HG03565 (cell line): ENCODE measurements at regions not wholly inside any gene's neighbourhood (a gene's known extent, or its start where the extent isn't known, plus 50 kb on each side); places are given as distances from the start of the nearest gene placed in this dataset.
"Not testable (repeated sequence)": the region's sequence is repeated elsewhere in the genome, so short reads cannot be mapped to it uniquely, and the experiment has no call there.

Experiments used
- ATAC-seq: cut with Tn5 transposase; IDR thresholded peaks from one replicate; pipeline ENCODE4 v1.9.1; 2021; ENCODE audit warnings: mild to moderate bottlenecking, moderate library complexity; ENCODE audit not compliant: unreplicated experiment

DNA sequence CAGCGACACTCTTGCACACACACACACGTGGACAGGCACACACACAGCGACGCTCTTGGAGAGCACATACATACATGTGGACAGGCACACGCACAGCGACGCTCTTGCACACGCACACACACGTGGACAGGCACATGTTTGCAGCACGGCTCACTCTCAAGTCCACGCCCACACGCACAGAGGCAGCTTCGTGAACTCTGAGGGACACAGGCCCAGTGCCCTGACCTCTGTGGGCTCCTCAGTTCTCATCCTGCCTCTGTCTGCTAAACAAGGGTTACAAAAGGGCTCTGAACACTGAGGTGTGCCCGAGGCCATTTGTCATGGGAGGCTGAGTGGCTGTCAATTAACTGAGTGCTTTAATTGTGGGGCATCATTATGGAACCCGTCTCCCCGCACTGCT lies 558.8 kb upstream of the ADAMTS16 start:
- ATAC-seq = no peak

DNA sequence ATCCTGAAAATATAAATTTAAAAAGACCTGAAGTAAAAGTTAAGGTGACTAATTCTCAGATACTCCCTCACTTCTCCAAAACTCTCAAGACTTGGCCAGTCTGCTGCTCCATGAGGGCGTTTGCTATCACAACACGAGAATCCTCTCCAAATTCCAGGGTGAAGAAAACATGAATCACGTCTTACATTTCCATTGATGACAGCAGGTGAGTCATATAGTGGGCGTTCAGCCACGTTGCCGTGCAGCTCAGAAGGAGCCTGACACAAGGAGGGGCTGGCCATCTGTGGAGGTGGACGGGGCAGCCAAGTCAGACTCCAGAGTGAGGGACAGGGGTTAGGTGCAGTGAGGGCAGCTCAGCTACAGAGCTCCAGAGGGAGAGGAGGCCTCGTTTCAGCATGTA lies 555.1 kb upstream of the ADAMTS16 start:
- no peak for ATAC-seq

DNA sequence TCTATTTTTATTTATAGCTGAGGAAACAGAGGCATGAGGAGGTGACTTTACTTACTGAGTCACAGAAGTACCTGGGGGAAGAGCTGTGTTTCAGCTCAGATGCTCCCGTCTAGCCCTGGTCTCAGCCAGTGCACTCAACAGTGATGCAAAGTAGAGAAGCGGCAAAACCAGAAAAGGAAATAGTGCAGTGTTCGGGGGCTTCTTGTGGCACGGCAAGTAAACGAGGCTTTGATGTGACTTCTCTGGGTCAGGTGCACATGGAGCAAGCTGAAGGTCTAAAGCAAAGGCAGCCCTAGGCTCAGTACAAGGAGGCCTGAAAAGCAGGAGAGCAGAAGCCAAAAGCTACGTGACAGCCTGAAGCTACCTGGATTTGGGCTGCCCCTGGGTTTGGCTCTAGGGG lies 526.7 kb upstream of the ADAMTS16 start:
- ATAC-seq = no peak

DNA sequence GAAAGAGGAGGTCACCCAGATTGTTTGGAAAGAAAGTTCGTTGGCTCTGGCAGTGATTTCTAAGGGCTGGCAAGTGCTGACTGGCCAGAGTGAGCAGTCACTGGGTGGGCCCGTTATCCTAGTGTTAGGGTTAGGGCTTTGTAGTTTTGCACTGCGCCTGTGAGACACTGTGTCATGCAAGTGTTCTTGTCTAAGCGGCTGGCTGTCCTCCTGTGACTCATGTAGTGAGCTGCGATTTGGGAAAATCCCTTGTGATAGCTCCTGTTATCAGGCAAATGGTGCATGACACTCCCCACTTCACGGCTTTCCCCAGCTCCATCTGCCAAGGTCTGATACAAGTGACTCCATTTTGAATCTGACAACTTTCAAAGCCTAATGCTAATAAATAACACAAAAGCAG lies 526.0 kb upstream of the ADAMTS16 start:
- ATAC-seq = no peak

DNA sequence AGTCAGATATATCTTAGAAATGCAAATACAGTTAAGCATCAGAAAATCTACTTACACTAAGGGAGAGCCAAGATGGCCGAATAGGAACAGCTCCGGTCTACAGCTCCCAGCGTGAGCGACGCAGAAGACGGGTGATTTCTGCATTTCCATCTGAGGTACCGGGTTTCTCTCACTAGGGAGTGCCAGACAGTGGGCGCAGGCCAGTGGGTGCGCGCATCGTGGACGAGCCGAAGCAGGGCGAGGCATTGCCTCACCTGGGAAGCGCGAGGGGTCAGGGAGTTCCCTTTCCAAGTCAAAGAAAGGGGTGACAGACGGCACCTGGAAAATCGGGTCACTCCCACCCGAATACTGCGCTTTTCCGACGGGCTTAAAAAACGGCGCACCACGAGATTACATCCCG lies 524.8 kb upstream of the ADAMTS16 start:
- ATAC-seq = not testable (repeated sequence)

DNA sequence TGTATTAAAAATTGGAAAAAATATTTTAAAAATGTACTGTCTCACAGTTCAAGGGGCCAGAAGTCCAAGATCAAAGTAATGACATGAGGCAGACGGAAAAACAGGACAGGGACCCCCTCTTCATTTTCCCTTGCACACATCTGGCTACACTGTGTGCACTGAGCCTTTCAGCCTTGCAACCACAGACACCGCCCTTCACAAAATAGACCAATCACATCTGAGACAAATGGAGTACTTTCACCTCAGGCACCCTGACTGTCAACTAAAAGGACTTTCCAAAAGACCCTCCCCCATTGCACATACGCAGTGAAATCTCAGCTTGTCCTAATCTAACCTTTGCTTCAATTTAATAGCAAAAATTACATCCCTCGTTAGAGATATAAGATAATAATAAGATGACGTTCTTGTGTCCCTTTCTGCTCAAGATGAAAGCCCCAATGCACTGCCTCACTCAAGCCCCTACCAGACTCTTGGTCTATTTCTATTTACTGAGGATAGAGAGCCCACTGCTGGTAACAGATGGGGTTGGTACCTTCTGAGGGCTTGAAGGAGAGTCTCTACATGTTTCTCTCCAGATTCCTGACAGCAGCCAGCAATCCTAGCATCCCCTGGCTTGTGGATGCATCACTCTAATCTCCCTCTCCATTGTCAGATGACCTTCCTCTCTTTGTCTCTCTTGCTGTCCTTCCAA lies 514.8 kb upstream of the ADAMTS16 start:
- no peak for ATAC-seq

DNA sequence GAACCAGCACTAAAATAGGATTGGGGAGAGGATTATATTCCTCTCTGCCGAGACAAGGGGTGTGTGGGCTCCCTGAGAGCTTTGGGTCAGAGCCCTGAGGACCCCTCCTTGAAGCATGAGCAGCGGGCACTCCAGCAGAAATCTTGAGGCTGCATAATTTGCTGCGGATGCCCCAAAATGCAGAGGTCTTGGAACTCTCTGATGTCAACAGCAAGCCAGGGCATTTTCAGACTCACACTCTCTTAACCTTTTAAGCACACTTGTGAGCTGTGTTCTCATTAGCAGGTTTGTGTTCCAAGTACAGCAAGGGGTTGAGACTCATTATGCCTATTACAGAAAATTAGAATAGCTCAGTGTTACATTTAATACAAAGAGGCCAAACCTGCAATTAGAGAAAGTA lies 513.0 kb upstream of the ADAMTS16 start:
- no peak for ATAC-seq

DNA sequence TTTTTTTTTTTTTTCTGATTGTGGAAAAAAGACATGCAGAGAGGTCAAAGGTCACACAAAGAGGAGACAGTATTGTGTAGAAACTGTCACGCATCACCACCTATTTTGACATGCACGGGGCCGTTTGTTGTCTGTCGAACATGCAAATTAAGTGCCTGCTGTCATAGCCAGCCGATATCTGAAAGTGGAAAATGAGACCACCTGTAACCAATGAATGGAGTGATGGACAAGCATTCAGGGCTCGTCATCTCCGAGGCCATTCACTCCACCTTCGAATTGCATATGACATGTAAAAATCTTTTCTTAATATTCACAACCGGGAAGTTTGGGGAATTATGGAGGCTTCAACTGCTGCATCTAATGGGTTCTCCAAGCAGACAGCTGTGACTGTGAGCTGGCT lies 512.2 kb upstream of the ADAMTS16 start:
- ATAC-seq = no peak

DNA sequence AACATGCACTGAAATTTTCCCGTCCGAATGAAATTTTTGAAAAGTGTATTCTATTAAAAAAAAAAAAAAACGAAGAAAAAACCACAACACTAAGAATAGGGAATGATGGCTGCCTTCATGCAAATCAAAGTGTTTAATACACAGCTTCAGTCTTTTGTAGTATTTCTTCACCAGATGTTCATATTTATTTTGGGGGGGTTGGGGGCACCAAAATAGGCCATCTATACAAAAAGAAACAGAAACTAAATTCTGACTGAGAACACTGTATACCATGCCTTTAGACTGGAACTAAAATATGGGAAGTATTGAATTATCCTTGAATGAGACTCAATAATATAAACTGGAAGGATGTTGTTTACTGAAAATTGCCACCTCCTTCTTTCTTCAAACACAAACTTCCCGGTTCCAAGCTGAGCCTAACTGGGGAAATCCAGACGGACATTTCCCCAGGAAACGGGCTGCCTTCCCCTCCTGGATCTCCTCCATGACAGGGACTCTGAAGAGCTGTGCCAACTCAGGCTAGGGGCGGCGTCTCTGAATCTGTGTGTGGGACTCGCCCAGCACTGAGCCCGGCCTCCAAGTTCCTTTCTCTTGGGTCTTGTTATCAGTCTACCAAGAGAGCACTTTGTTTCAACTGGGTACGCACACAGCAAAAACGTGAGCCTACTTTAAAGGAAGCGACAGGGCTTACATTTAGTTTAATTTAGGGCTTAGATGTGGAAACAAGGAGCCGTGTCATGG lies 511.3 kb upstream of the ADAMTS16 start:
- ATAC-seq = no peak

DNA sequence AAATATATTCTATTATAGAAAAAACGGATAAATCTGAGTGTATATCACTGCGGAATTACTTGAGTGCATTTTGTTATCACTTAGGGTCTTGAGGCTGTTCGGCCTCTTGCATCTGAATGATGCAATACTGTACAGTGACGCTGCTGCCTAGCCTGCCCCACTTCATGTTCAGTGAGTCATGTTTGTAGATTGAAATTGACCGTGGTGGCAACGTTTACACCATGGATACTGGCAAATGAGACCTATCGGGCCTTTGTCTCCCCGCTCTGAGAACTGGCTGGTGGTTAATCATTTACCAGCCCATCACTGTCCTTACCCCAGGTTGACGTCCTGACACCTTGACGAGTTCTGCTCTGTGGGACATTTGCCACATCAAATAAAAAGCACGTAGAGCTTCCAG lies 510.1 kb upstream of the ADAMTS16 start:
- no peak for ATAC-seq

DNA sequence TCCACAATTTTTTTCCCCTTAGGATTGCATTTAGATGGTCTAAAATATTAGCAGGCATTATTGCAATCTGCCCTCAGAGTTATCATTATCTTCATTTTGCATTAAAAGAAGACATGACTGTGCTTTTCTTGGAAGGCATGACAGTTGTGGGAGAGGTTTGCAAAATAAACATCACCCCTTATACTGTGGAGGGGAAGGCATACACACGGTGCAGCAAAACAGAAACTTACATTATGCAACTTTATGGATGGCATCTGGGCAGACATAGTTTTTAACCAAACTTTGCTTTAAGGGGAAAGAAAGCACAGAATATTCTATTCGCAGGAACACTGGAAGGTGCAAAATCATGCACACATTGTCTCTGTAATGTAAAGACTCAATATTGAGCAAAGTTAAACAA lies 505.8 kb upstream of the ADAMTS16 start:
- ATAC-seq = no peak

DNA sequence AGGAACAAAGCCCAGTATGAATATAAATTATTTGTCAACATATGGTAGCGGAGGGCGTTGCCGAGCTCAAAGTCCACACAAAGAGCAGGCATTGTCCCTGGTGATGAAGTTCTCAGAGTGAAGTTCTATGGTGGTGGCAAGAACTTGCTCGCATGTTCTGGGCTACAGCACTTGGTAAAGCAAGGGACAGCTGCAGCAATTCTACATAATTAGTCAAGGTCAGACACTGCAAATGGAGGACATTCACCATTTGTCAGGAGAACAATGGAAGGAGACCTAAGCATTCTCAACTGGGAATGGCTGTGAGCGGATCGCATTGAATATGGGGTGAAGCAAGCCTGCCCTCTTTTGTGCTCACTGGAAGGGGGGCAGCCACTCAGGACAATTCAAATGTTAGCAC lies 503.8 kb upstream of the ADAMTS16 start:
- no peak for ATAC-seq

DNA sequence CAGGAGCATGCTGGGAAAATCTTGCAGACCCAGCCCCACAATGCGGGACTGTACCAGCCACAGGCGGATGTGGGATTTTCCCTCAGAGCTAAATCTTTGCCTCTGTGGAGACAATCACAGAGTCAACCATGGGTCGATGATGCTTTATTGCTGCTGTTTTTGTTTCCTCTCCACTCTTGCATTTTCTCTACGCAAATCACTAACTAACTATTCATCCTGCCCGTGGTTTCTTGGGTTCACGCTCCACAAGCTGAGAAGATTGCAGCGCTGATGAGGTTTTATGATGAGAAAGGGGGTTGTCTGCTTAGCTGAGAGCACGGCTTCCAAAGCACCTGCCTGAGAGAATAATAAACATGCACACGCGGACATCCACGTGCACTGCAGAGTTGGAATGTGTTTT lies 500.2 kb upstream of the ADAMTS16 start:
- ATAC-seq = no peak

DNA sequence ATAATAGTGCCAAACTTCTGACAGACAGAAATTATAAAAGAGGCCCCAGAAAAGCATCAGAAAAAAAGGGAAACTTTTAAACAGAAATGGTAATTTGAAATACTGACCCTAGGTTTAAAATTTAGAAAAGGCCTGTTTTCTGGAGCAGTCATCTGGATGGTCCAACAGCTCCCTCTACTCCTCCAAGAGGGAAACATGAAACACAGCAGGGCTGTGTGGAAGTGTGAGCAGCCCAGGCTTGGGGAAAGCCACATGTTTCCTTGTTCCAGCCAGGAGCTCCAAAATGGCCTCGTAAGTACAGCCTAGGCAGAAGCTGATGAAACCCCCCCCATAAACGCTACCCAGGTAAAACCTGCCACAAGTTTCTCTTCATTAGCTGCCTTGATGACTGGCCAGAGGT lies 499.3 kb upstream of the ADAMTS16 start:
- no peak for ATAC-seq

DNA sequence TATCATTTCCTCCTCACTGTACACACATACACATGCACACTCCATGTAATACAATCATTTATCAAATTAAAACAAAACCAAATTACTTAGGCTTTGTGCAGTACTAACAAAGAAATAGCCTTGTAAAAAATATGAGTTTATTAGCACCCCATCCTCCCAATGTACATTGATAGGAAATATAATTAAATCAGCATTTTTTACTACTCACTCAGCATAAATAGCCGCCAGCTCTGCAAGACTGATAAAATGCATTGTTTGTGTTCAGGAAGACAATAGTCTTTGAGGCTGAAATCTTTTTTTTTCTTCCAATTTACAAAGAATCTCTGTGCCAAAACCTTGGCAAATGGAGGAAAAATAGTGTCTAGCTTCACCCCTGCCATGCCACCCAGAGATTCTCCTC lies 497.6 kb upstream of the ADAMTS16 start:
- no peak for ATAC-seq

DNA sequence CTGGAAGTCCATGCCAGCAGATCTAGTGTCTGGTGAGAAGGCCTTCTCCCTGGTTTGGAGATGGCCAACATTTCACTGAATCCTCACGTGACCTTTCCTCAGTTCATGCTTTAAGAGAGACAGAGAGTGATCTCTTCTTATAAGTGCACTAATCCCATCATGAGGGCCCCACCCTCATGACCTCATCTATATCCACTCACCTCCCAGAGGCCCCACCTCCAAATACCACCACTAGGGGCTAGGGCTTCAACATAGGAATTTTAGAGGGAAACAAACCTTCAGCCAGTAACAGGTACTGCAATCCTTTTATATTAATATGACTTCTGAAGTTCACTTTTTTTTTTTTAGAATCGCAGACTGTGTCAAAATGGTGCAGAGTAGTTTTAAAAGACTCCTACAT lies 496.9 kb upstream of the ADAMTS16 start:
- no peak for ATAC-seq

DNA sequence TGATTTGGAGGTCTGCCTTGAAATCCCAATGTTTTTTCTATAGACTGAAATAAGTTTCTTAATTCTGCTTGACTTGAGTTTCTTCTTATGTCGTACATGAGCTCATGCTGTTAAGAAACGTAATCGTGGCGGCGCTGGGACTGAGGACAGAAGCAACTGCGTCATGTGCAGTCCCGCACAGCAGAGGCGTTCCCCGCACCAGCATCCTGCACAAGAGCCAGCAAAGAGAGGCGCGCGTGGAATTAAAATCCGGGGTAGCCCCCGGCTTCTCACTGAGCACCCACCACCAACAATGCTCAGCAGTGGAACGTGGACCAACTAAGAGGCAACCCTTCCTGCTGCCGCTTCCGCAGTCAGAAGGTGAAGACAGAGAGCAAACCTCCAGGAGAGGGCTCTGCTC lies 496.2 kb upstream of the ADAMTS16 start:
- no peak for ATAC-seq

DNA sequence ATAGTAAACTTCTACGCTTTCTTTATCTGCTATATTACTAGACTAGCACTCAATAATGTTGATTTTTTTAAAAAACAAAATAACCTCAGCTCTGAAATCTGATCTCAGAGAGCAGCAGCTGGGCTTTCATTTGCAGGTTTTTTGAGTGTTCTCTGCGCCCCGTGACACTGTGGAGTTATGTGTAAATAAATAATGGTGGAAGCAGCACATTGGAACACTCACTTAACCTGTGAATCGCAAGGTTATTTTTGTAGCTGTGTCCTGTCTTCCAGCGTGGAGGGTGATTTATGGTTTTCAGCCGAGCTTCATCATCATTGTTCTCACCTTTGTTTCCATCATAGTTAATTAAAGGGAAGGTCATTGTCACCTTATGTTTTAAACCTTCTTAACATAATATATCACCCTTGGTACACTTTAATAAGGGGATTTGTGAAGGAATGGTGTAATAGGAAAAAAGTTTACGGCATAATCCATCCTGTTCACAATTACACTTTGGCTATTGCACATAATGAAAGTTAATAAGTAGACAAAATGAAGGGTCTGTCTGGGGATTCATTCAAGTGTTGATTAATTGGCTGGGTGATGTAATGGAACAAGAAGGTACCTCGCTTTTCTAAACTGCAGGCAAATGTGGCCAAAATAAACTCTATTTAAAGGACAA lies 493.3 kb upstream of the ADAMTS16 start:
- no peak for ATAC-seq

DNA sequence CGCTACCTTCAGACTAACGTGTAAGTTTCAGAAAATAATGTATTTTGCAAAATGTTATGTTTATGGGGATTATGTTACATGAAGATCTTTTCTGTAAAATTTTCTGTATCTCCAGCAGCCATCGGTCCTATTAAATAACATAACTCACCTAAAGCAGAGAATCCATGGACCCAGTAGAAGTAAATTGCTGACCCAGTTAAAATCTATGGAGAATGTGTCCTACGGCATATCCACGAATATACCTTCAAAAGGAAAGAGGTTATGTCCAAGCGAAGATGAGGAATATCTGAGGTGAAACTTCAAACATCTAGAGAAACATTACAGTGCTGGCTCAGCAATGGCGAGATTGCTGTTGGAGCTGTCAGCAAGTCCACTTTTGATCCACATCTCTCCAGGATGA lies 492.2 kb upstream of the ADAMTS16 start:
- ATAC-seq = no peak

DNA sequence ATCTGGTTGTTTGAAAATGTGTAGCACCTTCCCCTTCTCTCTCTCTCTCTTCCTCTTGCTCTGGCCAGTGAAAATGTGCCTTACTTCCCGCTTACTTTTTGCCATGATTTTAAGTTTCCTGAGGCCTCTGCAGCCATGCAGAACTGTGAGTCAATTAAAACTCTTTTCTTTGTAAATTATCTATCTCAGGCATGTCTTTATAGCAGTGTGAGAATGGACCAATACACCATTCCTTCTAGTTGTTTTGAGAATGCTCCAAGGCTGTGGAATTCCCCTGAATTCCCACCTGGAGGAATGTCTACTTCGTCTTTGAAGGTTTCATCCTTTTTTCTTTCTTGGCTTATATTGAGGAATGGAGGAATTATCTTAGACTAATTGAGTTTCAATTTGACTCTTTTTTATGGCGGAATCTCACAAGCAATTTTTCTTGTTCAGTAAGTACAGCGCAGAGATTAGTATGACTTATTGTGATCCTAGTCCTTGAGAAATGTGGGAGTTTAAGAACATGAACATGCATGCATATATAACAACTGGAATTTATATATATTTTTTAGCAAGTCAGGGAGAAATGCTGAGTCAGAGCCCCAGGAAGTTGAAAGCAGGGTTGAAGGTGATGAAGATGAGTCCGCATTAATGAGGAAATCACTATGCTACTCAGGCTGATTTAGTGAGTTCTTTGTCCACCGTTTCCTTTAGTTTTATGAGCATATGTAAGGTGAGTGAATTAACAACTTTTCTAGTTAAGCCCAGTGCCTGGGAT lies 488.1 kb upstream of the ADAMTS16 start:
- no peak for ATAC-seq

DNA sequence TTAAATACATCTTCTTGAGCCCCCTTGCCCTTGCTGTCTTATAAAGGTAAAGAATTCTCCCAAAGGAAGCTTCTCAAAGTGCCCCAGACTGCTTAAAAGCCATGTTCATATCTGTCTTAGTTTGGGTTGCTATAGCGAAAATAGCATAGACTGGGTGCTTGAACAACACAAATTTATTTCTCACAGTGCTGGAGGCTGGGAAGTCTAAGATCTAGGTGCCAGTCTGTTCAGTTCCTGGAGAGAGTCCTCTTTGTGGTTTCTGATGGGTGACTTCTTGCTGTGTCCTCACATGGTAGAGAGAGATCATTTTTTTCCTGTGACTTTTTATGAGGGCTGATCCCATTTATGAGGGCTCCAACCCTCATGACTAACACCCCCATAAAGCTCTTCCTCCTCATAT lies 486.7 kb upstream of the ADAMTS16 start:
- no peak for ATAC-seq

DNA sequence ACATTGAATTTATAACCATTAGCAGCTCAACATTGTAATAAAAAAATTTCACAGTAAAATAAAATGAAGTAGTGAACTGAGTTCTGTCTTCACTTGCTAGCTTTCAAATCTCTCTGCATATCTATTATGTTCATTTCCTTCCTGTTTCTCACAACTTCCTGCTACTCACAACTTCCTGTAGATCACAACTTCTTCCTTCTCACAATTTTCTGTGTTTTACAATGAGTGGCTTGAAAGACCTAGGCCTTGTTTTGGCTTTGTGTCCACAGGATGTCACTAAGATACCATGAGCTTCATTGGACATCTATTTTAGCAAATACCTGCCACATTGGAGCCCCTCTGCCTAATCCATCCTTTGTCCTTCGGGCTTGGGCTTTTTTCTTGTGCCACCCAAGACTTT lies 480.3 kb upstream of the ADAMTS16 start:
- ATAC-seq = no peak
